HCT116 (cell line): ENCODE measurements at regions not wholly inside any gene's neighbourhood (a gene's known extent, or its start where the extent isn't known, plus 50 kb on each side); places are given as distances from the start of the nearest gene placed in this dataset.

Experiments used
- ATAC-seq: fragments of 200-7000 bp; cut with Tn5 transposase; 2 replicates; pipeline ENCODE4 v1.9.1; 2020; ENCODE audit warnings: mild to moderate bottlenecking, moderate library complexity
- BruUV-seq: library from RNA; stranded (reverse); fragments of 400-500 nt; replicated peaks from 2 replicates; lab custom pipeline; 2021; lab: Mats Ljungman, UMichigan
- CTCF ChIA-PET: fragments of 300-600 bp; sonication (Branson Sonifier 250); formaldehyde crosslinking; loops from one replicate; lab custom pipeline; 2021; ENCODE audit warnings: antibody characterized with exemption; lab: Charles Lee
- POLR2A ChIA-PET: fragments of 300-600, 350-600 bp; sonication (Branson Sonifier 250); formaldehyde crosslinking; loops from one replicate; lab custom pipeline; 2021; ENCODE audit warnings: antibody characterized with exemption; lab: Charles Lee
- RAD21 ChIA-PET, 2 experiments: fragments of 300-600 bp; sonication (Branson Sonifier 250); formaldehyde crosslinking; loops; one replicate each; lab custom pipeline; 2023; ENCODE audit warnings: low total read pairs in 2 of 2; ENCODE audit not compliant: uncharacterized antibody in 2 of 2, unreplicated experiment in 2 of 2, low non-redundant PET in 1 of 2; lab: Charles Lee
- DNase-seq: peaks from one replicate; pipeline ENCODE4 v3.0.0-alpha.2; 2010; ENCODE audit warnings: low read depth, low spot score
- H2AFZ ChIP-seq: fragments of 200-600 bp; shearing (Covaris generic), sonication (generic); 2 replicates; pipeline ENCODE4 v1.6.1; 2017; ENCODE audit warnings: low read depth, mixed run types, mixed read lengths, antibody characterized with exemption, low read length; ENCODE audit not compliant: poor library complexity, severe bottlenecking
- H3K27ac ChIP-seq: 2 replicates; pipeline ENCODE4 v1.5.1; 2012; ENCODE audit warnings: low read depth, low read length
- H3K27me3 ChIP-seq: fragments of 200-600 bp; sonication (generic); 2 replicates; pipeline ENCODE4 v1.6.1; 2016; ENCODE audit warnings: mixed run types, low read length, mixed read lengths; ENCODE audit not compliant: insufficient read depth
- H3K36me3 ChIP-seq, 2 experiments: fragments of 200-500 bp in 1 of 2; fragments of 200-600 bp in 1 of 2; sonication (Bioruptor generic) in 1 of 2; sonication (generic) in 1 of 2; 2 replicates each; pipeline versions ENCODE4 v1.5.1 to v1.6.1; 2014 to 2016; ENCODE audit warnings: low read length in 2 of 2, inconsistent platforms in 1 of 2, mixed read lengths in 1 of 2, mixed run types in 1 of 2; ENCODE audit not compliant: insufficient read depth in 2 of 2, control insufficient read depth in 1 of 2
- H3K4me1 ChIP-seq, 2 experiments: fragments of 200-600 bp in 1 of 2; sonication (generic) in 1 of 2; 2 replicates each; pipeline versions ENCODE4 v1.5.1 to v1.6.1; 2012 to 2017; ENCODE audit warnings: low read length in 2 of 2, inconsistent platforms in 1 of 2, mild to moderate bottlenecking in 1 of 2, mixed read lengths in 1 of 2, mixed run types in 1 of 2, moderate library complexity in 1 of 2; ENCODE audit not compliant: insufficient read depth in 2 of 2, control insufficient read depth in 1 of 2
- H3K4me2 ChIP-seq: fragments of 200-600 bp; sonication (generic); 2 replicates; pipeline ENCODE4 v1.6.1; 2017; ENCODE audit warnings: mixed run types, low read length, mixed read lengths
- H3K4me3 ChIP-seq, 2 experiments: fragments of 200-600 bp in 1 of 2; sonication (generic) in 1 of 2; replicated peaks in 1 of 2; 2 replicates each; pipeline ENCODE4 v1.5.1; 2011 to 2016; ENCODE audit warnings: low read length in 2 of 2, control low read depth in 1 of 2, low read depth in 1 of 2, mild to moderate bottlenecking in 1 of 2, mixed read lengths in 1 of 2, mixed run types in 1 of 2
- H3K79me2 ChIP-seq: fragments of 200-600 bp; sonication (generic); 2 replicates; pipeline ENCODE4 v1.6.1; 2017; ENCODE audit warnings: mild to moderate bottlenecking, mixed run types, low read length, moderate library complexity, mixed read lengths; ENCODE audit not compliant: insufficient read depth
- H3K9ac ChIP-seq: fragments of 200-600 bp; sonication (generic); 2 replicates; pipeline ENCODE4 v1.6.1; 2016; ENCODE audit warnings: low read length, mixed read lengths
- H3K9me2 ChIP-seq: fragments of 200-600 bp; sonication (generic), shearing (Covaris generic); 2 replicates; pipeline ENCODE4 v1.6.1; 2017; ENCODE audit warnings: mixed run types, mild to moderate bottlenecking, moderate library complexity; ENCODE audit not compliant: insufficient read depth
- H3K9me3 ChIP-seq, 2 experiments: fragments of 200-500 bp in 1 of 2; fragments of 200-600 bp in 1 of 2; sonication (Bioruptor generic) in 1 of 2; sonication (generic) in 1 of 2; 2 replicates each; pipeline ENCODE4 v1.6.1; 2014 to 2017; ENCODE audit warnings: low read length in 2 of 2, mixed read lengths in 2 of 2, inconsistent platforms in 1 of 2, low read depth in 1 of 2, mild to moderate bottlenecking in 1 of 2, mixed run types in 1 of 2, moderate library complexity in 1 of 2; ENCODE audit not compliant: control insufficient read depth in 1 of 2, insufficient read depth in 1 of 2
- H4K20me1 ChIP-seq: fragments of 200-600 bp; sonication (generic), shearing (Covaris generic); 2 replicates; pipeline ENCODE4 v1.6.1; 2017; ENCODE audit warnings: mixed run types, mild to moderate bottlenecking, moderate library complexity; ENCODE audit not compliant: insufficient read depth
- CEBPB ChIP-seq: IDR thresholded peaks from 2 replicates; pipeline ENCODE4 v1.6.1; 2012; ENCODE audit warnings: low read depth
- EZH2phosphoT487 ChIP-seq: fragments of 200-600 bp; IDR thresholded peaks from 2 replicates; pipeline ENCODE4 v1.6.1; 2018; ENCODE audit warnings: antibody characterized with exemption, borderline replicate concordance
- POLR2A ChIP-seq: IDR thresholded peaks from 2 replicates; pipeline ENCODE4 v1.7.0; 2011; ENCODE audit warnings: borderline replicate concordance; ENCODE audit not compliant: insufficient read depth, insufficient read length; ENCODE audit errors: extremely low read depth
- POLR2AphosphoS5 ChIP-seq: IDR thresholded peaks from 2 replicates; pipeline ENCODE4 v1.6.1; 2011; ENCODE audit warnings: mild to moderate bottlenecking, low read depth, low read length, moderate library complexity
- SIN3A ChIP-seq: IDR thresholded peaks from 2 replicates; pipeline ENCODE4 v1.6.1; 2012; ENCODE audit warnings: low read depth
- TCF7L2 ChIP-seq: IDR thresholded peaks from 2 replicates; pipeline ENCODE4 v1.7.0; 2011; ENCODE audit warnings: borderline replicate concordance, inconsistent platforms; ENCODE audit not compliant: insufficient read depth, insufficient read length; ENCODE audit errors: extremely low read depth
- ZNF274 ChIP-seq: fragments of 200-500 bp; sonication (Bioruptor generic); IDR thresholded peaks from 2 replicates; pipeline ENCODE4 v1.6.1; 2014; ENCODE audit warnings: mild to moderate bottlenecking, low read depth, low read length, inconsistent platforms
- intact Hi-C: fragments of 100-400 bp; cut with micrococcal nuclease; formaldehyde crosslinking; loops from 2 replicates; pipeline ENCODE4 v1.10.0; 2022
- TF ChIP-seq, protein P1 (sequence below), 3 experiments: fragments of 200-600 bp in 1 of 3; sonication (generic) in 1 of 3; IDR thresholded peaks in 2 of 3; conservative IDR thresholded peaks in 1 of 3; 2 replicates each; pipeline ENCODE4 v1.5.1; 2012 to 2017; ENCODE audit warnings: low read depth in 2 of 3, low read length in 2 of 3, antibody characterized with exemption in 1 of 3, borderline replicate concordance in 1 of 3, control low read depth in 1 of 3, mild to moderate bottlenecking in 1 of 3, mixed read lengths in 1 of 3, mixed run types in 1 of 3, moderate library complexity in 1 of 3; ENCODE audit not compliant: insufficient read depth in 1 of 3
- TF ChIP-seq, protein P2 (sequence below): IDR thresholded peaks from 2 replicates; pipeline ENCODE4 v1.6.1; 2011; ENCODE audit warnings: mild to moderate bottlenecking, low read length, moderate library complexity; ENCODE audit not compliant: insufficient replicate concordance; ENCODE audit errors: extremely low read depth

DNA sequence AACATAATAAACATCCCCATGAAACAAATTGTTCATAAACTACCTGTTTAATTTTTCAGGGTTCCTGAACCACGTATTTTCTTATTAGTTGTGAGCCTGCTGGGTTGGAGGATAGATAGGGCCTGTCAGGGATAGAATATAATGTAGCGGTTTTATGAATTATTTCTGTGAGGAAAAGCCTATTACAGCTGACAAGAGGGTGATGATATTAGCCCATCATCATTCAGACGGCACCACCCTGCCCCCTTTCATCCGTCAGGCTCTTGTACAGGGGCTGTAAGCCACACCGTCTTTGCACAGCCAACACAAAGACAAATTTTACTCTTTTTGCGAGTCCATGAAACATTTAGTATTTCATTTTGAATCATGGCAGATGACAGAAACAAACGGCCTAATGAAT lies 335.3 kb upstream of the TMCO5A start:
- intact Hi-C loops: no loop called here
- POLR2A ChIA-PET: no interaction called here
- no peaks in the 10 kb centered on the region for H3K4me1 ChIP-seq
- peaks cover 26% of the 10 kb centered on the region for H3K27me3 ChIP-seq
- ATAC-seq (no peak), DNase-seq (no peak)
- H4K20me1 ChIP-seq: no peaks in the 10 kb centered on the region
- no peak overlapping the region for H3K9ac ChIP-seq
- no peak overlapping the region for H2AFZ ChIP-seq
- H3K9me2 ChIP-seq: no peaks in the 10 kb centered on the region
- no peak overlapping the region for H3K4me3 ChIP-seq
- H3K9me3 ChIP-seq: no peaks in the 10 kb centered on the region
- no peak overlapping the region for H3K27ac ChIP-seq
- H3K4me2 ChIP-seq: no peak overlapping the region
- BruUV-seq: no TSS peak
- no peaks in the 10 kb centered on the region for H3K79me2 ChIP-seq
- RAD21 ChIA-PET: no interaction called here
- H3K36me3 ChIP-seq: no peaks in the 10 kb centered on the region
- TF ChIP-seq EZH2phosphoT487: no peak
- TF ChIP-seq POLR2AphosphoS5: no peak
- no peak for TF ChIP-seq ZNF274
- no peak for TF ChIP-seq CEBPB
- no peak for TF ChIP-seq TCF7L2
- TF ChIP-seq, protein P1, sequence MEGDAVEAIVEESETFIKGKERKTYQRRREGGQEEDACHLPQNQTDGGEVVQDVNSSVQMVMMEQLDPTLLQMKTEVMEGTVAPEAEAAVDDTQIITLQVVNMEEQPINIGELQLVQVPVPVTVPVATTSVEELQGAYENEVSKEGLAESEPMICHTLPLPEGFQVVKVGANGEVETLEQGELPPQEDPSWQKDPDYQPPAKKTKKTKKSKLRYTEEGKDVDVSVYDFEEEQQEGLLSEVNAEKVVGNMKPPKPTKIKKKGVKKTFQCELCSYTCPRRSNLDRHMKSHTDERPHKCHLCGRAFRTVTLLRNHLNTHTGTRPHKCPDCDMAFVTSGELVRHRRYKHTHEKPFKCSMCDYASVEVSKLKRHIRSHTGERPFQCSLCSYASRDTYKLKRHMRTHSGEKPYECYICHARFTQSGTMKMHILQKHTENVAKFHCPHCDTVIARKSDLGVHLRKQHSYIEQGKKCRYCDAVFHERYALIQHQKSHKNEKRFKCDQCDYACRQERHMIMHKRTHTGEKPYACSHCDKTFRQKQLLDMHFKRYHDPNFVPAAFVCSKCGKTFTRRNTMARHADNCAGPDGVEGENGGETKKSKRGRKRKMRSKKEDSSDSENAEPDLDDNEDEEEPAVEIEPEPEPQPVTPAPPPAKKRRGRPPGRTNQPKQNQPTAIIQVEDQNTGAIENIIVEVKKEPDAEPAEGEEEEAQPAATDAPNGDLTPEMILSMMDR (IDR thresholded peaks at IDR 0.05 in 2 of 3, conservative IDR thresholded peaks at IDR 0.05 in 1 of 3; ENCODE audit: borderline replicate concordance in 1 of 3, insufficient read depth in 1 of 3, low read depth in 2 of 3, low read length in 2 of 3): no peak
- CTCF ChIA-PET: no interaction called here

DNA sequence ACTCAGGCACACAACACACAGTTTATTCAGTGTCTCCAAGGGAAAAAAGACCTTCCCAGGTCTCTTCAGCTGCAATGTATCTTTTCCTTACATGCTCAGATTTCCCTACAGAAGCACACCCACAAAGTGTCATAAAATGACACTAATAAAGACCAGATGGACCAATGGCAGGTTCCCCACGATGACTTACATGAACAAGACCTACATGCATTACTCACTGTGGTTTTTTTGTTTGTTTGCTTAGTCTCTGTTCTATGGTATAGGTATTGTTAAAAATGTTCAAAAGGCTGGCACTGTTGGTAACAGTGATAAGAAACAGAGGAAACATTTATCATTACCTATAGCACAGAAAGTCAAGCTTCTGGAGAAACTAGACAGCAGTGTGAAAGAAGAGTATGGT lies 318.2 kb upstream of the TMCO5A start:
- no peaks in the 10 kb centered on the region for H3K27me3 ChIP-seq
- ATAC-seq (no peak), DNase-seq (no peak)
- H3K4me3 ChIP-seq: no peak overlapping the region
- BruUV-seq: no TSS peak
- POLR2A ChIA-PET: no interaction called here
- H3K36me3 ChIP-seq: no peaks in the 10 kb centered on the region
- TF ChIP-seq, protein P2, sequence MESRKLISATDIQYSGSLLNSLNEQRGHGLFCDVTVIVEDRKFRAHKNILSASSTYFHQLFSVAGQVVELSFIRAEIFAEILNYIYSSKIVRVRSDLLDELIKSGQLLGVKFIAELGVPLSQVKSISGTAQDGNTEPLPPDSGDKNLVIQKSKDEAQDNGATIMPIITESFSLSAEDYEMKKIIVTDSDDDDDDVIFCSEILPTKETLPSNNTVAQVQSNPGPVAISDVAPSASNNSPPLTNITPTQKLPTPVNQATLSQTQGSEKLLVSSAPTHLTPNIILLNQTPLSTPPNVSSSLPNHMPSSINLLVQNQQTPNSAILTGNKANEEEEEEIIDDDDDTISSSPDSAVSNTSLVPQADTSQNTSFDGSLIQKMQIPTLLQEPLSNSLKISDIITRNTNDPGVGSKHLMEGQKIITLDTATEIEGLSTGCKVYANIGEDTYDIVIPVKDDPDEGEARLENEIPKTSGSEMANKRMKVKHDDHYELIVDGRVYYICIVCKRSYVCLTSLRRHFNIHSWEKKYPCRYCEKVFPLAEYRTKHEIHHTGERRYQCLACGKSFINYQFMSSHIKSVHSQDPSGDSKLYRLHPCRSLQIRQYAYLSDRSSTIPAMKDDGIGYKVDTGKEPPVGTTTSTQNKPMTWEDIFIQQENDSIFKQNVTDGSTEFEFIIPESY: no peak
- no peak for TF ChIP-seq SIN3A
- no peak for TF ChIP-seq POLR2A
- no peaks in the 10 kb centered on the region for H3K9me3 ChIP-seq
- intact Hi-C loops: no loop called here
- no peak overlapping the region for H2AFZ ChIP-seq
- no peaks in the 10 kb centered on the region for H3K79me2 ChIP-seq
- H3K4me2 ChIP-seq: no peak overlapping the region
- no peaks in the 10 kb centered on the region for H3K9me2 ChIP-seq
- no peaks in the 10 kb centered on the region for H3K4me1 ChIP-seq
- H3K9ac ChIP-seq: no peak overlapping the region
- RAD21 ChIA-PET: no interaction called here
- no peaks in the 10 kb centered on the region for H4K20me1 ChIP-seq
- H3K27ac ChIP-seq: no peak overlapping the region
- CTCF ChIA-PET: no interaction called here
